H1 (cell line): ENCODE measurements at regions not wholly inside any gene's neighbourhood (a gene's known extent, or its start where the extent isn't known, plus 50 kb on each side); places are given as distances from the start of the nearest gene placed in this dataset.

ENCODE experiments used
- CTCF ChIA-PET: fragments of 300-600 bp; sonication (Branson Sonifier 250); formaldehyde crosslinking; loops from one replicate; lab custom pipeline; 2021; ENCODE audit not compliant: partially characterized antibody; lab: Charles Lee
- POLR2A ChIA-PET: fragments of 300-600 bp; sonication (Branson Sonifier 250); formaldehyde crosslinking; loops from one replicate; lab custom pipeline; 2021; ENCODE audit warnings: inconsistent platforms; ENCODE audit not compliant: partially characterized antibody; lab: Charles Lee
- DNase-seq, 2 experiments: peaks; one replicate each; pipeline versions ENCODE4 v3.0.0 to v3.0.0-alpha.2; 2010 to 2022; ENCODE audit warnings: low spot score in 2 of 2, low read depth in 1 of 2, mixed read lengths in 1 of 2
- FAIRE-seq: peaks from 2 replicates; lab custom pipeline; 2011; peaks lifted over from hg19 to GRCh38; lab: Jason Lieb, UNC
- H2AFZ ChIP-seq: 2 replicates; pipeline ENCODE4 v1.8.1; 2012; ENCODE audit warnings: low read length, inconsistent platforms
- H2AK5ac ChIP-seq: 2 replicates; pipeline ENCODE4 v1.6.1; 2013; ENCODE audit warnings: low read depth, low read length
- H2BK120ac ChIP-seq: replicated peaks from 2 replicates; pipeline ENCODE3; 2013; ENCODE audit warnings: low read depth, low read length, inconsistent platforms
- H2BK12ac ChIP-seq: 2 replicates; pipeline ENCODE4 v1.6.1; 2013; ENCODE audit warnings: low read depth, low read length
- H2BK15ac ChIP-seq: 2 replicates; pipeline ENCODE4 v1.6.1; 2013; ENCODE audit warnings: low read length
- H2BK20ac ChIP-seq: 2 replicates; pipeline ENCODE4 v1.6.1; 2013; ENCODE audit warnings: low read length
- H2BK5ac ChIP-seq: 2 replicates; pipeline ENCODE4 v1.6.1; 2013; ENCODE audit warnings: low read depth, low read length
- H3K14ac ChIP-seq: 2 replicates; pipeline ENCODE4 v1.6.1; 2013; ENCODE audit warnings: inconsistent platforms; ENCODE audit not compliant: insufficient read length
- H3K18ac ChIP-seq: 2 replicates; pipeline ENCODE4 v1.6.1; 2013; ENCODE audit warnings: low read length; ENCODE audit errors: extremely low read depth
- H3K23ac ChIP-seq: 2 replicates; pipeline ENCODE4 v1.6.1; 2013; ENCODE audit warnings: inconsistent platforms; ENCODE audit not compliant: insufficient read length
- H3K23me2 ChIP-seq: 2 replicates; pipeline ENCODE4 v1.6.1; 2013; ENCODE audit warnings: low read depth, low read length
- H3K27ac ChIP-seq: 2 replicates; pipeline ENCODE4 v1.6.1; 2011; ENCODE audit warnings: low read depth, low read length, inconsistent platforms
- H3K27me3 ChIP-seq, 4 experiments: replicated peaks in 1 of 4; 1 replicate in 1 of 4; 2 replicates in 3 of 4; pipeline versions ENCODE4 v1.6.1 to v1.8.1; 2011 to 2013; ENCODE audit warnings: low read length in 3 of 4, mild to moderate bottlenecking in 3 of 4, inconsistent platforms in 2 of 4, mixed read lengths in 2 of 4, moderate library complexity in 1 of 4; ENCODE audit not compliant: control insufficient read depth in 3 of 4, insufficient read depth in 3 of 4; ENCODE audit errors: extremely low read depth in 1 of 4
- H3K36me3 ChIP-seq, 4 experiments: 2 replicates each; pipeline versions ENCODE4 v1.6.1 to v1.8.1; 2011 to 2013; ENCODE audit warnings: mild to moderate bottlenecking in 4 of 4, low read length in 3 of 4, moderate library complexity in 2 of 4, control low read depth in 1 of 4, inconsistent platforms in 1 of 4; ENCODE audit not compliant: insufficient read depth in 4 of 4, control insufficient read depth in 2 of 4
- H3K4ac ChIP-seq: replicated peaks from 2 replicates; pipeline ENCODE3; 2013; ENCODE audit warnings: low read length, low read depth, mixed read lengths, inconsistent platforms; ENCODE audit not compliant: insufficient read length
- H3K4me1 ChIP-seq, 4 experiments: replicated peaks in 1 of 4; 1 replicate in 1 of 4; 2 replicates in 3 of 4; pipeline versions ENCODE4 v1.6.1 to v1.8.1; 2011 to 2013; ENCODE audit warnings: low read length in 3 of 4, inconsistent platforms in 2 of 4, mixed read lengths in 1 of 4; ENCODE audit not compliant: insufficient read depth in 4 of 4, control insufficient read depth in 3 of 4
- H3K4me2 ChIP-seq, 2 experiments: 2 replicates each; pipeline versions ENCODE4 v1.6.1 to v1.8.1; 2011 to 2013; ENCODE audit warnings: low read depth in 2 of 2, low read length in 2 of 2, control low read depth in 1 of 2, inconsistent platforms in 1 of 2, mild to moderate bottlenecking in 1 of 2; ENCODE audit not compliant: insufficient read depth in 1 of 2
- H3K4me3 ChIP-seq, 4 experiments: fragments of 200-600, 300-600 bp in 1 of 4; sonication (generic), shearing (Covaris generic), sonication (Bioruptor Twin) in 1 of 4; 2 replicates each; pipeline versions ENCODE4 v1.5.1 to v1.8.1; 2011 to 2016; ENCODE audit warnings: low read length in 4 of 4, low read depth in 3 of 4, control low read depth in 2 of 4, inconsistent platforms in 2 of 4, mild to moderate bottlenecking in 2 of 4, mixed read lengths in 1 of 4, moderate library complexity in 1 of 4; ENCODE audit not compliant: insufficient read depth in 2 of 4; ENCODE audit errors: extremely low read depth in 1 of 4
- H3K56ac ChIP-seq: replicated peaks from 2 replicates; pipeline ENCODE3; 2013; ENCODE audit warnings: low read depth, mild to moderate bottlenecking, mixed read lengths, low read length, inconsistent platforms; ENCODE audit not compliant: insufficient read length
- H3K79me1 ChIP-seq: 2 replicates; pipeline ENCODE4 v1.6.1; 2013; ENCODE audit warnings: low read depth, low read length, control low read depth
- H3K79me2 ChIP-seq, 2 experiments: 2 replicates each; pipeline versions ENCODE4 v1.6.1 to v1.8.1; 2012 to 2013; ENCODE audit warnings: low read length in 2 of 2, mild to moderate bottlenecking in 2 of 2, inconsistent platforms in 1 of 2; ENCODE audit not compliant: insufficient read depth in 2 of 2, control insufficient read depth in 1 of 2
- H3K9ac ChIP-seq, 4 experiments: replicated peaks in 1 of 4; 1 replicate in 1 of 4; 2 replicates in 3 of 4; pipeline versions ENCODE4 v1.6.1 to v1.8.1; 2011 to 2013; ENCODE audit warnings: low read depth in 3 of 4, low read length in 3 of 4, control low read depth in 2 of 4, mild to moderate bottlenecking in 2 of 4, moderate library complexity in 2 of 4, inconsistent platforms in 1 of 4; ENCODE audit errors: extremely low read depth in 1 of 4
- H3K9me3 ChIP-seq, 2 experiments: 2 replicates each; pipeline versions ENCODE4 v1.6.1 to v1.8.1; 2012 to 2013; ENCODE audit warnings: mild to moderate bottlenecking in 2 of 2, moderate library complexity in 2 of 2, control low read depth in 1 of 2, inconsistent platforms in 1 of 2, low read depth in 1 of 2, low read length in 1 of 2, mixed read lengths in 1 of 2; ENCODE audit not compliant: insufficient read depth in 2 of 2
- H4K20me1 ChIP-seq, 2 experiments: replicated peaks in 1 of 2; 2 replicates each; pipeline versions ENCODE3 to v1.8.1; 2011 to 2013; ENCODE audit warnings: inconsistent platforms in 2 of 2, low read length in 2 of 2, mild to moderate bottlenecking in 1 of 2; ENCODE audit not compliant: insufficient read depth in 2 of 2, control insufficient read depth in 1 of 2
- H4K5ac ChIP-seq: 2 replicates; pipeline ENCODE4 v1.6.1; 2013; ENCODE audit warnings: low read length, low read depth, mixed read lengths, inconsistent platforms; ENCODE audit not compliant: insufficient read length
- H4K8ac ChIP-seq: 2 replicates; pipeline ENCODE4 v1.8.0; 2013; ENCODE audit warnings: mild to moderate bottlenecking, moderate library complexity, low read length, inconsistent platforms; ENCODE audit not compliant: insufficient read depth; ENCODE audit errors: extremely low read depth
- H4K91ac ChIP-seq: replicated peaks from 2 replicates; pipeline ENCODE3; 2013; ENCODE audit warnings: low read length, mixed read lengths, inconsistent platforms; ENCODE audit not compliant: insufficient read length
- BACH1 ChIP-seq: IDR thresholded peaks from 2 replicates; pipeline ENCODE4 v1.6.1; 2012; ENCODE audit warnings: low read length, improper control_type of control experiment
- BRCA1 ChIP-seq: IDR thresholded peaks from 2 replicates; pipeline ENCODE4 v1.6.1; 2012; ENCODE audit warnings: low read depth, low read length, improper control_type of control experiment
- POU5F1 ChIP-seq: IDR thresholded peaks from 2 replicates; pipeline ENCODE4 v1.6.1; 2011; ENCODE audit warnings: low read depth, mild to moderate bottlenecking, low read length, moderate library complexity
- RNF2 ChIP-seq: fragments of 200-900, 300-1000 bp; sonication (generic); IDR thresholded peaks from 2 replicates; pipeline ENCODE4 v1.7.1; 2016; ENCODE audit warnings: borderline replicate concordance, low read depth, mild to moderate bottlenecking, antibody characterized with exemption, low read length; ENCODE audit not compliant: poor library complexity, severe bottlenecking; ENCODE audit errors: missing control alignments
- TEAD4 ChIP-seq: IDR thresholded peaks from 2 replicates; pipeline ENCODE4 v1.6.1; 2012; ENCODE audit warnings: low read depth, low read length, inconsistent platforms, mixed read lengths
- TF ChIP-seq, protein P1 (sequence below), 3 experiments: IDR thresholded peaks; 1 replicate in 2 of 3; 2 replicates in 1 of 3; pipeline versions ENCODE4 v1.5.1 to v1.6.1; 2011; ENCODE audit warnings: low read length in 3 of 3, mild to moderate bottlenecking in 3 of 3, inconsistent platforms in 2 of 3, low read depth in 1 of 3, moderate library complexity in 1 of 3; ENCODE audit not compliant: insufficient read depth in 1 of 3; ENCODE audit errors: control extremely low read depth in 1 of 3

DNA sequence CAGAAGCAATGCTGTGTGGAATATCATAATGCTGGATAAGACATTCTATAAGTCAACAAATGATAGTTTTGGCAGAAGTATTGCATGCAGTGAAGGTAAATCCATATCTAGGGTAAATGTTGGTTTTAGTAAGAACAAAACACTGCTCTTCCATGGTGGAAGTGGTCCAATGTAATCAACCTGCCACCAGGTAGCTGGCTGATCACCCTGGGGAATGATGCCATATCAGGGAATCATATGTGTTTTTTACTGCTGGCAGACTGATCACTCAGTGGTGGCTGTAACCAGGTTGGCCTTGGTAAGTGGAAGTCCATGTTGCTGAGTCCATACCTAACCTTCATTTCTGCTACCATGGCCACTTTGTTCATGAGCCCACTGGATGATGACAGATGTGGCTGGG, 74.0 kb upstream of the CENPE start:
- Histone ChIP-seq H2AFZ (no peak overlapping the region), H2BK5ac (no peak overlapping the region), H4K5ac (no peak overlapping the region), H2BK12ac (no peak overlapping the region), H3K9me3 (peaks cover 3 to 6% of the 10 kb centered on the region in 2 experiments; a peak in 1 of 4 replicates), H4K8ac (no peak overlapping the region), H3K23me2 (no peaks in the 10 kb centered on the region), H3K4me1 (no peaks in the 10 kb centered on the region), H3K27me3 (no peaks in the 10 kb centered on the region), H3K23ac (no peak overlapping the region), H3K9ac (no peak overlapping the region), H2AK5ac (no peak overlapping the region), H3K56ac (no peak overlapping the region), H3K79me2 (no peaks in the 10 kb centered on the region), H3K4me2 (no peak overlapping the region), H3K4ac (no peak overlapping the region), H2BK20ac (no peak overlapping the region), H3K4me3 (no peak overlapping the region), H3K14ac (no peak overlapping the region), H2BK120ac (no peak overlapping the region), H3K36me3 (peaks cover 0 to 2% (median 0%) of the 10 kb centered on the region in 4 experiments; a peak in 4 of 8 replicates), H2BK15ac (no peak overlapping the region), H3K27ac (no peak overlapping the region), H4K91ac (no peak overlapping the region), H3K79me1 (no peaks in the 10 kb centered on the region), H3K18ac (no peak overlapping the region), H4K20me1 (no peaks in the 10 kb centered on the region)
- POLR2A ChIA-PET = no interaction called here
- CTCF ChIA-PET = no interaction called here
- FAIRE-seq (no peak), DNase-seq (no peak)
- TF ChIP-seq TEAD4 (no peak), RNF2 (no peak), BACH1 (no peak), POU5F1 (no peak), BRCA1 (no peak)
- TF ChIP-seq, protein P1, sequence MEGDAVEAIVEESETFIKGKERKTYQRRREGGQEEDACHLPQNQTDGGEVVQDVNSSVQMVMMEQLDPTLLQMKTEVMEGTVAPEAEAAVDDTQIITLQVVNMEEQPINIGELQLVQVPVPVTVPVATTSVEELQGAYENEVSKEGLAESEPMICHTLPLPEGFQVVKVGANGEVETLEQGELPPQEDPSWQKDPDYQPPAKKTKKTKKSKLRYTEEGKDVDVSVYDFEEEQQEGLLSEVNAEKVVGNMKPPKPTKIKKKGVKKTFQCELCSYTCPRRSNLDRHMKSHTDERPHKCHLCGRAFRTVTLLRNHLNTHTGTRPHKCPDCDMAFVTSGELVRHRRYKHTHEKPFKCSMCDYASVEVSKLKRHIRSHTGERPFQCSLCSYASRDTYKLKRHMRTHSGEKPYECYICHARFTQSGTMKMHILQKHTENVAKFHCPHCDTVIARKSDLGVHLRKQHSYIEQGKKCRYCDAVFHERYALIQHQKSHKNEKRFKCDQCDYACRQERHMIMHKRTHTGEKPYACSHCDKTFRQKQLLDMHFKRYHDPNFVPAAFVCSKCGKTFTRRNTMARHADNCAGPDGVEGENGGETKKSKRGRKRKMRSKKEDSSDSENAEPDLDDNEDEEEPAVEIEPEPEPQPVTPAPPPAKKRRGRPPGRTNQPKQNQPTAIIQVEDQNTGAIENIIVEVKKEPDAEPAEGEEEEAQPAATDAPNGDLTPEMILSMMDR (IDR thresholded peaks at IDR 0.05; ENCODE audit: control extremely low read depth in 1 of 3, insufficient read depth in 1 of 3, low read depth in 1 of 3, low read length in 3 of 3) = no peak
